ENCODE measurements at regions not wholly inside any gene's neighbourhood (a gene's known extent, or its start where the extent isn't known, plus 50 kb on each side); places are given as distances from the start of the nearest gene placed in this dataset.

- H3K4me3 ChIP-seq (ENCODE audit: control insufficient read depth, low read depth, low read length) = no peak overlapping the region
- peak; percentile 28 for DNase-seq (ENCODE audit: low read depth)
- TF ChIP-seq CTCF (conservative IDR thresholded peaks at IDR 0.05; ENCODE audit: control insufficient read depth, insufficient read depth, low read depth, low read length) = no peak
Measured at GRCh38 chr3:145959457-145960088, 201.4 kb downstream of the PLOD2 start.

GRCh38 chr3:145963111-145963510, 197.9 kb downstream of the PLOD2 start:
- no peak for DNase-seq (ENCODE audit: low read depth)
- H3K4me3 ChIP-seq (ENCODE audit: control insufficient read depth, low read depth, low read length) = no peak overlapping the region
- no peak for TF ChIP-seq CTCF (conservative IDR thresholded peaks at IDR 0.05; ENCODE audit: control insufficient read depth, insufficient read depth, low read depth, low read length)

- DNase-seq (ENCODE audit: low read depth) = no peak
- no peak overlapping the region for H3K4me3 ChIP-seq (ENCODE audit: control insufficient read depth, low read depth, low read length)
- no peak for TF ChIP-seq CTCF (conservative IDR thresholded peaks at IDR 0.05; ENCODE audit: control insufficient read depth, insufficient read depth, low read depth, low read length)
Measured at GRCh38 chr3:145967043-145967442, 193.9 kb downstream of the PLOD2 start.

- no peak for DNase-seq (ENCODE audit: low read depth)
- H3K4me3 ChIP-seq (ENCODE audit: control insufficient read depth, low read depth, low read length) = no peak overlapping the region
- no peak for TF ChIP-seq CTCF (conservative IDR thresholded peaks at IDR 0.05; ENCODE audit: control insufficient read depth, insufficient read depth, low read depth, low read length)
Measured at GRCh38 chr3:145971186-145971585, 189.8 kb downstream of the PLOD2 start.

GRCh38 chr3:145972851-145973250, 188.1 kb downstream of the PLOD2 start:
- no peak for DNase-seq (ENCODE audit: low read depth)
- no peak for TF ChIP-seq CTCF (conservative IDR thresholded peaks at IDR 0.05; ENCODE audit: control insufficient read depth, insufficient read depth, low read depth, low read length)
- no peak overlapping the region for H3K4me3 ChIP-seq (ENCODE audit: control insufficient read depth, low read depth, low read length)

GRCh38 chr3:145981056-145981455, 179.9 kb downstream of the PLOD2 start:
- no peak for TF ChIP-seq CTCF (conservative IDR thresholded peaks at IDR 0.05; ENCODE audit: control insufficient read depth, insufficient read depth, low read depth, low read length)
- H3K4me3 ChIP-seq (ENCODE audit: control insufficient read depth, low read depth, low read length) = no peak overlapping the region
- no peak for DNase-seq (ENCODE audit: low read depth)

- no peak for TF ChIP-seq CTCF (conservative IDR thresholded peaks at IDR 0.05; ENCODE audit: control insufficient read depth, insufficient read depth, low read depth, low read length)
- no peak overlapping the region for H3K4me3 ChIP-seq (ENCODE audit: control insufficient read depth, low read depth, low read length)
- DNase-seq (ENCODE audit: low read depth) = peak; percentile 40
Measured at GRCh38 chr3:145983101-145983500, 177.9 kb downstream of the PLOD2 start.
